GM12891 (cell line): ENCODE measurements at regions not wholly inside any gene's neighbourhood (a gene's known extent, or its start where the extent isn't known, plus 50 kb on each side); places are given as distances from the start of the nearest gene placed in this dataset.

Experiments
- POLR2A ChIP-seq: IDR thresholded peaks from 2 replicates; pipeline ENCODE4 v1.6.1; 2011; ENCODE audit warnings: low read depth, low read length, control low read depth
- POLR2AphosphoS5 ChIP-seq: IDR thresholded peaks from 2 replicates; pipeline ENCODE4 v1.6.1; 2011; ENCODE audit warnings: low read depth, low read length, control low read depth
- SPI1 ChIP-seq: IDR thresholded peaks from 2 replicates; pipeline ENCODE4 v1.6.1; 2011; ENCODE audit warnings: low read depth, low read length, control low read depth
- TAF1 ChIP-seq: IDR thresholded peaks from 2 replicates; pipeline ENCODE4 v1.6.1; 2011; ENCODE audit warnings: low read depth, low read length, control low read depth

- TF ChIP-seq POLR2A = no peak
- TF ChIP-seq POLR2AphosphoS5 = no peak
- no peak for TF ChIP-seq TAF1
- TF ChIP-seq SPI1 = no peak
These were observed 1065.2 kb downstream of the ZPLD1 start for GRCh38 chr3:103499967-103500366.
